Left renal cortex interstitium (tissue), 4 donors: ENCODE measurements at regions not wholly inside any gene's neighbourhood (a gene's known extent, or its start where the extent isn't known, plus 50 kb on each side); places are given as distances from the start of the nearest gene placed in this dataset.
A peak's percentile ranks its signal among the peaks of the same experiment; 100 is the strongest.
"Not testable (repeated sequence)": the region's sequence is repeated elsewhere in the genome, so short reads cannot be mapped to it uniquely, and the experiment has no call there.

Experiments
- DNase-seq, 4 donors: peaks; one replicate each; pipeline ENCODE4 v3.0.0-alpha.2; 2013; ENCODE audit warnings: low read depth in 4 of 4, low spot score in 2 of 4, missing footprints in 1 of 4

GRCh38 chr1:117702654-117703053 is 96.8 kb downstream of the TENT5C start:
- DNase-seq, result no peak

- no peak for DNase-seq
Observed at GRCh38 chr1:117707371-117707770, 101.5 kb downstream of the TENT5C start.

GRCh38 chr1:117708323-117709248 is 102.7 kb downstream of the TENT5C start:
- DNase-seq, result no peak

- no peak for DNase-seq
Observed at GRCh38 chr1:117709249-117709691, 103.4 kb downstream of the TENT5C start.

- DNase-seq, result no peak
Observed at GRCh38 chr1:117710710-117711109, 104.9 kb downstream of the TENT5C start.

- DNase-seq, result no peak
Observed at GRCh38 chr1:117712621-117713020, 106.8 kb downstream of the TENT5C start.

- no peak for DNase-seq
Observed at GRCh38 chr1:117714546-117714945, 108.7 kb downstream of the TENT5C start.

- DNase-seq, result not testable (repeated sequence)
Observed at GRCh38 chr1:117716030-117716429, 110.2 kb downstream of the TENT5C start.

- DNase-seq, result not testable (repeated sequence)
Observed at GRCh38 chr1:117717980-117718379, 112.1 kb downstream of the TENT5C start.

- not testable (repeated sequence) for DNase-seq
Observed at GRCh38 chr1:117718596-117718995, 112.7 kb downstream of the TENT5C start.

- DNase-seq, result no peak
Observed at GRCh38 chr1:117719004-117719403, 113.2 kb downstream of the TENT5C start.

GRCh38 chr1:117732065-117732797 is 126.4 kb downstream of the TENT5C start:
- no peak for DNase-seq

- DNase-seq, result no peak
Observed at GRCh38 chr1:117732956-117733355, 127.1 kb downstream of the TENT5C start.

- no peak for DNase-seq
Observed at GRCh38 chr1:117734403-117734802, 128.6 kb downstream of the TENT5C start.

- DNase-seq, result peak in 1 of 4 donors; percentile 29
Observed at GRCh38 chr1:117735045-117735992, 129.5 kb downstream of the TENT5C start.

GRCh38 chr1:117739504-117739903 is 133.7 kb downstream of the TENT5C start:
- DNase-seq, result no peak

- no peak for DNase-seq
Observed at GRCh38 chr1:117740496-117740895, 134.6 kb downstream of the TENT5C start.

GRCh38 chr1:117746565-117746964 is 140.7 kb downstream of the TENT5C start:
- DNase-seq, result not testable (repeated sequence)

GRCh38 chr1:117747605-117748004 is 141.8 kb downstream of the TENT5C start:
- DNase-seq, result no peak

- DNase-seq, result no peak
Observed at GRCh38 chr1:117751321-117751720, 145.5 kb downstream of the TENT5C start.
